HEK293 (cell line): ENCODE measurements at regions not wholly inside any gene's neighbourhood (a gene's known extent, or its start where the extent isn't known, plus 50 kb on each side); places are given as distances from the start of the nearest gene placed in this dataset.

Experiments used
- IKZF3 ChIP-seq: fragments of 450-650 bp; IDR thresholded peaks from 2 replicates; pipeline ENCODE4 v1.5.0; 2018; ENCODE audit warnings: missing biosample characterization, mild to moderate bottlenecking, missing genetic modification characterization, moderate library complexity
- SETDB1 ChIP-seq: IDR thresholded peaks from one replicate; pipeline ENCODE4 v1.6.1; 2017; ENCODE audit warnings: mild to moderate bottlenecking, low read length, moderate library complexity, mixed read lengths; ENCODE audit not compliant: insufficient read length
- YY2 ChIP-seq: fragments of 450-650 bp; formaldehyde crosslinking; IDR thresholded peaks from 2 replicates; pipeline ENCODE4 v1.5.1; 2016; ENCODE audit warnings: missing biosample characterization, missing genetic modification characterization
- ZBTB26 ChIP-seq: fragments of 450-650 bp; formaldehyde crosslinking; optimal IDR thresholded peaks from 2 replicates; pipeline ENCODE3; 2016; ENCODE audit warnings: missing biosample characterization, mild to moderate bottlenecking, missing genetic modification characterization
- ZFP41 ChIP-seq: fragments of 450-650 bp; formaldehyde crosslinking; IDR thresholded peaks from 2 replicates; pipeline ENCODE4 v1.5.1; 2016; ENCODE audit warnings: missing biosample characterization, missing genetic modification characterization, borderline replicate concordance
- ZNF529 ChIP-seq: fragments of 450-650 bp; formaldehyde crosslinking; IDR thresholded peaks from 2 replicates; pipeline ENCODE4 v1.5.1; 2017; ENCODE audit warnings: missing genetic modification characterization, missing biosample characterization; ENCODE audit not compliant: insufficient replicate concordance
- TF ChIP-seq, protein P1 (sequence below): fragments of 450-650 bp; formaldehyde crosslinking; IDR thresholded peaks from 2 replicates; pipeline ENCODE4 v1.5.1; 2016; ENCODE audit warnings: missing biosample characterization, missing genetic modification characterization
- TF ChIP-seq, protein P2 (sequence below): fragments of 450-650 bp; formaldehyde crosslinking; IDR thresholded peaks from 2 replicates; pipeline ENCODE4 v1.5.1; 2016; ENCODE audit warnings: missing biosample characterization, missing genetic modification characterization
- TF ChIP-seq, protein P3 (sequence below): fragments of 450-650 bp; formaldehyde crosslinking; IDR thresholded peaks from 2 replicates; pipeline ENCODE4 v1.5.1; 2016; ENCODE audit warnings: missing biosample characterization, missing genetic modification characterization, borderline replicate concordance
- TF ChIP-seq, protein P4 (sequence below): fragments of 450-650 bp; formaldehyde crosslinking; IDR thresholded peaks from 2 replicates; pipeline ENCODE4 v1.5.1; 2016; ENCODE audit warnings: missing biosample characterization, missing genetic modification characterization

DNA sequence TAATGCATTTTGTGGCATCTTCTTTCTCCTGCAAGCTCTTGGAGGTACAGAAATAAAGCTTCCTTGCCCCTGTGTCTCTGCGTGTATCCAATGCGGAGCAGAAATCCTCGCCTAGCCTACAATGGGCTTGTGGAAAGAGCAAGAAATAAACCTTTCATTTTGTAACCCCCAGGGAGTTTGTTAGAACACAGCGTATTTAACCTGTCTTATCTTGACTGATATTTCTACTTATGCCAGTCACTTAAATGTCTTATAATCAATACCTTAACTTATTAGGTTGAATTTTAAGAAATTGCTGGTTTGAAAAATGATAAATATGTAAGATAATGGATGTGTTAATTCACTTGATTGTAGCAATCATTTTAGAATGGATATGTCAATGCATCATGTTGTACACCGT, 629.8 kb upstream of the IGFBP3 start:
- TF ChIP-seq, protein P1, sequence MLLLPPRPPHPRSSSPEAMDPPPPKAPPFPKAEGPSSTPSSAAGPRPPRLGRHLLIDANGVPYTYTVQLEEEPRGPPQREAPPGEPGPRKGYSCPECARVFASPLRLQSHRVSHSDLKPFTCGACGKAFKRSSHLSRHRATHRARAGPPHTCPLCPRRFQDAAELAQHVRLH (tag by site-specific recombination) = no peak
- no peak for TF ChIP-seq IKZF3 (tag by site-specific recombination)
- TF ChIP-seq, protein P2, sequence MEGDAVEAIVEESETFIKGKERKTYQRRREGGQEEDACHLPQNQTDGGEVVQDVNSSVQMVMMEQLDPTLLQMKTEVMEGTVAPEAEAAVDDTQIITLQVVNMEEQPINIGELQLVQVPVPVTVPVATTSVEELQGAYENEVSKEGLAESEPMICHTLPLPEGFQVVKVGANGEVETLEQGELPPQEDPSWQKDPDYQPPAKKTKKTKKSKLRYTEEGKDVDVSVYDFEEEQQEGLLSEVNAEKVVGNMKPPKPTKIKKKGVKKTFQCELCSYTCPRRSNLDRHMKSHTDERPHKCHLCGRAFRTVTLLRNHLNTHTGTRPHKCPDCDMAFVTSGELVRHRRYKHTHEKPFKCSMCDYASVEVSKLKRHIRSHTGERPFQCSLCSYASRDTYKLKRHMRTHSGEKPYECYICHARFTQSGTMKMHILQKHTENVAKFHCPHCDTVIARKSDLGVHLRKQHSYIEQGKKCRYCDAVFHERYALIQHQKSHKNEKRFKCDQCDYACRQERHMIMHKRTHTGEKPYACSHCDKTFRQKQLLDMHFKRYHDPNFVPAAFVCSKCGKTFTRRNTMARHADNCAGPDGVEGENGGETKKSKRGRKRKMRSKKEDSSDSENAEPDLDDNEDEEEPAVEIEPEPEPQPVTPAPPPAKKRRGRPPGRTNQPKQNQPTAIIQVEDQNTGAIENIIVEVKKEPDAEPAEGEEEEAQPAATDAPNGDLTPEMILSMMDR (tag by site-specific recombination) = no peak
- TF ChIP-seq, protein P3, sequence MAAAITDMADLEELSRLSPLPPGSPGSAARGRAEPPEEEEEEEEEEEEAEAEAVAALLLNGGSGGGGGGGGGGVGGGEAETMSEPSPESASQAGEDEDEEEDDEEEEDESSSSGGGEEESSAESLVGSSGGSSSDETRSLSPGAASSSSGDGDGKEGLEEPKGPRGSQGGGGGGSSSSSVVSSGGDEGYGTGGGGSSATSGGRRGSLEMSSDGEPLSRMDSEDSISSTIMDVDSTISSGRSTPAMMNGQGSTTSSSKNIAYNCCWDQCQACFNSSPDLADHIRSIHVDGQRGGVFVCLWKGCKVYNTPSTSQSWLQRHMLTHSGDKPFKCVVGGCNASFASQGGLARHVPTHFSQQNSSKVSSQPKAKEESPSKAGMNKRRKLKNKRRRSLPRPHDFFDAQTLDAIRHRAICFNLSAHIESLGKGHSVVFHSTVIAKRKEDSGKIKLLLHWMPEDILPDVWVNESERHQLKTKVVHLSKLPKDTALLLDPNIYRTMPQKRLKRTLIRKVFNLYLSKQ (tag by site-specific recombination) = no peak
- no peak for TF ChIP-seq ZBTB26 (tag by site-specific recombination)
- no peak for TF ChIP-seq SETDB1
- TF ChIP-seq YY2 (tag by site-specific recombination) = no peak
- TF ChIP-seq, protein P4, sequence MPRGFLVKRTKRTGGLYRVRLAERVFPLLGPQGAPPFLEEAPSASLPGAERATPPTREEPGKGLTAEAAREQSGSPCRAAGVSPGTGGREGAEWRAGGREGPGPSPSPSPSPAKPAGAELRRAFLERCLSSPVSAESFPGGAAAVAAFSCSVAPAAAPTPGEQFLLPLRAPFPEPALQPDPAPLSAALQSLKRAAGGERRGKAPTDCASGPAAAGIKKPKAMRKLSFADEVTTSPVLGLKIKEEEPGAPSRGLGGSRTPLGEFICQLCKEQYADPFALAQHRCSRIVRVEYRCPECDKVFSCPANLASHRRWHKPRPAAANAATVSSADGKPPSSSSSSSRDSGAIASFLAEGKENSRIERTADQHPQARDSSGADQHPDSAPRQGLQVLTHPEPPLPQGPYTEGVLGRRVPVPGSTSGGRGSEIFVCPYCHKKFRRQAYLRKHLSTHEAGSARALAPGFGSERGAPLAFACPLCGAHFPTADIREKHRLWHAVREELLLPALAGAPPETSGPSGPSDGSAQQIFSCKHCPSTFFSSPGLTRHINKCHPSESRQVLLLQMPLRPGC (tag by site-specific recombination) = no peak
- TF ChIP-seq ZNF529 (tag by site-specific recombination) = no peak
- TF ChIP-seq ZFP41 = no peak
